Endodermal cell (in vitro differentiated cells): ENCODE measurements at regions not wholly inside any gene's neighbourhood (a gene's known extent, or its start where the extent isn't known, plus 50 kb on each side); places are given as distances from the start of the nearest gene placed in this dataset.

ENCODE experiments used
- DNase-seq: peaks from one replicate; pipeline ENCODE4 v3.0.0-alpha.2; 2017
- H3K27ac ChIP-seq: 2 replicates; pipeline ENCODE4 v1.5.1; 2013; ENCODE audit warnings: mild to moderate bottlenecking, low read depth, low read length, moderate library complexity
- H3K27me3 ChIP-seq: 2 replicates; pipeline ENCODE4 v1.6.1; 2013; ENCODE audit warnings: mild to moderate bottlenecking, low read length, moderate library complexity; ENCODE audit not compliant: insufficient read depth, control insufficient read depth, poor library complexity, severe bottlenecking
- H3K36me3 ChIP-seq: 2 replicates; pipeline ENCODE4 v1.7.0; 2013; ENCODE audit warnings: mild to moderate bottlenecking, low read length, moderate library complexity; ENCODE audit not compliant: control insufficient read depth, insufficient read depth
- H3K4me1 ChIP-seq: one replicate; pipeline ENCODE4 v1.7.0; 2013; ENCODE audit warnings: low read length; ENCODE audit not compliant: control insufficient read depth, insufficient read depth
- H3K4me3 ChIP-seq: 2 replicates; pipeline ENCODE4 v1.5.1; 2013; ENCODE audit warnings: mild to moderate bottlenecking, low read length, moderate library complexity
- H3K9ac ChIP-seq: 2 replicates; pipeline ENCODE4 v1.6.1; 2013; ENCODE audit warnings: mild to moderate bottlenecking, low read length, moderate library complexity; ENCODE audit not compliant: poor library complexity, severe bottlenecking; ENCODE audit errors: extremely low read depth
- H3K9me3 ChIP-seq: 2 replicates; pipeline ENCODE4 v1.6.1; 2013; ENCODE audit warnings: mild to moderate bottlenecking, low read length, moderate library complexity; ENCODE audit not compliant: control insufficient read depth
- H3K27ac Mint-ChIP-seq: 2 replicates; pipeline ENCODE4 v1.8.0; 2020; ENCODE audit warnings: mixed read lengths
- H3K27me3 Mint-ChIP-seq: 2 replicates; pipeline ENCODE4 v1.8.0; 2021; ENCODE audit warnings: mild to moderate bottlenecking, mixed read lengths; ENCODE audit not compliant: insufficient read depth
- H3K36me3 Mint-ChIP-seq: 2 replicates; pipeline ENCODE4 v1.8.0; 2020; ENCODE audit warnings: low read depth, mixed read lengths
- H3K4me1 Mint-ChIP-seq: 2 replicates; pipeline ENCODE4 v1.8.0; 2020; ENCODE audit warnings: mixed read lengths
- H3K4me3 Mint-ChIP-seq: 2 replicates; pipeline ENCODE4 v1.8.0; 2020; ENCODE audit warnings: mild to moderate bottlenecking, moderate library complexity, mixed read lengths
- H3K9me3 Mint-ChIP-seq: 2 replicates; pipeline ENCODE4 v1.8.0; 2020; ENCODE audit warnings: mild to moderate bottlenecking, mixed read lengths
- WGBS, 2 experiments: methylation state at CpG; one replicate each; pipeline versions ENCODE4 v1.1.5 to v1.1.7; 2013; ENCODE audit warnings: missing lambda C conversion rate in 2 of 2, mixed read lengths in 1 of 2; ENCODE audit not compliant: insufficient coverage in 1 of 2, insufficient read length in 1 of 2; 5-methylcytosine and 5-hydroxymethylcytosine counted together
- TF ChIP-seq, protein P1 (sequence below): fragments of 200-600 bp; sonication (generic); conservative IDR thresholded peaks from 2 replicates; pipeline ENCODE4 v1.5.0; 2021; ENCODE audit warnings: antibody characterized with exemption, mild to moderate bottlenecking

DNA sequence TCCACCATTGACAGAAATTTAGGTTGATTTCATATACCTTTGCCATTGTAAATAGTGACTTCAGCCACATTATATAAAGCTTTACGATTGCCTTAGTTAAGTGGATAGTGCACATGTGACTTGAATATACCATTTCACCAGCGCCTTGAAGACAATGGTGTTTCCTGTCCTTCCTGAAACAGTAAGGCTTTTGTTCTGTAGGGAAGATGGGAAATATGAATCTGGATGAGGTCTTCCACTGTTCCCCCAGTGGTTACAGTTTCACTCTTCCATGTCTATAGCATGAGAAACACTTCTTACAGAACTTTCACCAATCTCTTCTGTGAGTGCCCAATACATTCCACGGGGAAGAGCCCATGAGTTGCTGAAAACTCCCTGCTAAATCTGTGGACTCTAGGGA lies 240.5 kb downstream of the TRIB2 start:
- peaks cover 13% of the 10 kb centered on the region for H3K9me3 ChIP-seq
- no peak overlapping the region for H3K27ac Mint-ChIP-seq
- no peaks in the 10 kb centered on the region for H3K36me3 Mint-ChIP-seq
- no peak overlapping the region for H3K4me3 Mint-ChIP-seq
- no peak overlapping the region for H3K9ac ChIP-seq
- DNase-seq = no peak
- TF ChIP-seq, protein P1, sequence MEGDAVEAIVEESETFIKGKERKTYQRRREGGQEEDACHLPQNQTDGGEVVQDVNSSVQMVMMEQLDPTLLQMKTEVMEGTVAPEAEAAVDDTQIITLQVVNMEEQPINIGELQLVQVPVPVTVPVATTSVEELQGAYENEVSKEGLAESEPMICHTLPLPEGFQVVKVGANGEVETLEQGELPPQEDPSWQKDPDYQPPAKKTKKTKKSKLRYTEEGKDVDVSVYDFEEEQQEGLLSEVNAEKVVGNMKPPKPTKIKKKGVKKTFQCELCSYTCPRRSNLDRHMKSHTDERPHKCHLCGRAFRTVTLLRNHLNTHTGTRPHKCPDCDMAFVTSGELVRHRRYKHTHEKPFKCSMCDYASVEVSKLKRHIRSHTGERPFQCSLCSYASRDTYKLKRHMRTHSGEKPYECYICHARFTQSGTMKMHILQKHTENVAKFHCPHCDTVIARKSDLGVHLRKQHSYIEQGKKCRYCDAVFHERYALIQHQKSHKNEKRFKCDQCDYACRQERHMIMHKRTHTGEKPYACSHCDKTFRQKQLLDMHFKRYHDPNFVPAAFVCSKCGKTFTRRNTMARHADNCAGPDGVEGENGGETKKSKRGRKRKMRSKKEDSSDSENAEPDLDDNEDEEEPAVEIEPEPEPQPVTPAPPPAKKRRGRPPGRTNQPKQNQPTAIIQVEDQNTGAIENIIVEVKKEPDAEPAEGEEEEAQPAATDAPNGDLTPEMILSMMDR = no peak
- H3K27me3 Mint-ChIP-seq = peaks cover 26% of the 10 kb centered on the region
- peaks cover 6% of the 10 kb centered on the region for H3K4me1 ChIP-seq
- H3K4me1 Mint-ChIP-seq = peaks cover 7% of the 10 kb centered on the region
- no peaks in the 10 kb centered on the region for H3K36me3 ChIP-seq
- 94 to 100% methylated on average over 1 to 3 of the region's 3 CpGs for WGBS, 2 experiments
- H3K27ac ChIP-seq = no peak overlapping the region
- H3K9me3 Mint-ChIP-seq = no peaks in the 10 kb centered on the region
- no peak overlapping the region for H3K4me3 ChIP-seq
- peaks cover 32% of the 10 kb centered on the region for H3K27me3 ChIP-seq

DNA sequence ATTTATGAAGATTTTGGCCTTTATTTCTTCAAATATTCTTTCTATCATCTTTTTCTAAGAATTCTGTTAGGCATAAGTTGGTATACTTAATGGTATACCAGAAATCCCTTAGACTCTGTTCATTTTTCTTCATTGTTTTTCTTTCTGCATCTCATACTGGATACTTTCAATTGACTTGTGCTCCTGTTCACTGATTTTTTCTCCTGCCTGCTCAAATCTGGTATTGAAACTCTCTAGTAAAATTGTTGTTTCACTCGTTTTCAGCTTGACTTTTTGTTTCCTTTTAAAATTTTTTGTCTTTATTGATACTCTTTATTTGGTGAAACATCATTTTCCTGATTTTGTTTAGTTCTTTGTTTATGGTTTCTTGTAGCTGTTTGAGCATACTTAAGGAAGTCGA lies 243.2 kb downstream of the TRIB2 start:
- H3K9me3 Mint-ChIP-seq = no peaks in the 10 kb centered on the region
- no peak overlapping the region for H3K9ac ChIP-seq
- peaks cover 25% of the 10 kb centered on the region for H3K27me3 Mint-ChIP-seq
- H3K27me3 ChIP-seq = peaks cover 32% of the 10 kb centered on the region
- H3K4me3 ChIP-seq = no peak overlapping the region
- WGBS, 2 experiments = 92 to 100% methylated on average over 1 to 2 of the region's 2 CpGs
- H3K4me1 Mint-ChIP-seq = peaks cover 13% of the 10 kb centered on the region
- no peak overlapping the region for H3K4me3 Mint-ChIP-seq
- TF ChIP-seq, protein P1 = no peak
- H3K27ac Mint-ChIP-seq = no peak overlapping the region
- peaks cover 13% of the 10 kb centered on the region for H3K9me3 ChIP-seq
- peaks cover 13% of the 10 kb centered on the region for H3K4me1 ChIP-seq
- no peak for DNase-seq
- H3K27ac ChIP-seq = no peak overlapping the region
- H3K36me3 Mint-ChIP-seq = no peaks in the 10 kb centered on the region
- H3K36me3 ChIP-seq = no peaks in the 10 kb centered on the region

DNA sequence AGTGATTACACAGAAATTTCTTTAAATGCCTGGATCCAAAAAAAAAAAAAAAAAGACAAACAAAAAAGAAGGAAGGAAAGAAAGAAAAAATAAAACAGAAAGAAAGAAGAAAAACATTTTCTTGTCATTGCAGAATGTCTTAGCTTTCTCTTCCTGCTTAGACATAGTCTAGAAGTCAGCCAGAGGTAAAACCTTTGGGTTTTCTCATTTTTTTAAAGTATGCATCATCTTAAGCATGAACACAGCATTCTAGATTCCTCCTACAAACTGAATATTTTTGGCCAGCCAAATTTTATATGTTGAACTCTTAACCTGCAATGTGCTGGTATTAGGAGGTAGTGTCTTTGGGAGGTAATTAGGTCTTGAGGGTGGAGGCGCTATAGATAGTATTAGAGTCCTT lies 243.9 kb downstream of the TRIB2 start:
- H3K9me3 ChIP-seq = peaks cover 13% of the 10 kb centered on the region
- WGBS, 2 experiments = 95% methylated on average over 1 of the region's 1 CpG; no CpG with 5 or more reads in 1 of the 2 experiments

More for the DNA sequence above, 243.9 kb downstream of the TRIB2 start:
- peaks cover 13% of the 10 kb centered on the region for H3K4me1 Mint-ChIP-seq
- Histone ChIP-seq H3K4me3 (no peak overlapping the region), H3K4me1 (peaks cover 13% of the 10 kb centered on the region), H3K9ac (no peak overlapping the region), H3K36me3 (no peaks in the 10 kb centered on the region), H3K27me3 (peaks cover 32% of the 10 kb centered on the region), H3K27ac (no peak overlapping the region)
- no peak overlapping the region for H3K4me3 Mint-ChIP-seq
- TF ChIP-seq, protein P1 = no peak
- no peaks in the 10 kb centered on the region for H3K36me3 Mint-ChIP-seq
- H3K9me3 Mint-ChIP-seq = no peaks in the 10 kb centered on the region
- no peak overlapping the region for H3K27ac Mint-ChIP-seq
- no peak for DNase-seq
- H3K27me3 Mint-ChIP-seq = peaks cover 30% of the 10 kb centered on the region
